ENCODE measurements at regions not wholly inside any gene's neighbourhood (a gene's known extent, or its start where the extent isn't known, plus 50 kb on each side); places are given as distances from the start of the nearest gene placed in this dataset.

- H3K36me3 Mint-ChIP-seq (ENCODE audit: low read depth, unreplicated experiment) = no peaks in the 10 kb centered on the region
- no peak overlapping the region for H3K4me3 Mint-ChIP-seq (ENCODE audit: unreplicated experiment)
- H3K9me3 Mint-ChIP-seq (ENCODE audit: unreplicated experiment) = no peaks in the 10 kb centered on the region
- H3K27me3 Mint-ChIP-seq (ENCODE audit: unreplicated experiment) = peaks cover 4% of the 10 kb centered on the region
- no peak for DNase-seq (ENCODE audit: low spot score)
- no peak for TF ChIP-seq CTCF (IDR thresholded peaks at IDR 0.05; ENCODE audit: unreplicated experiment)
- H3K27ac Mint-ChIP-seq (ENCODE audit: unreplicated experiment) = no peak overlapping the region
- no peaks in the 10 kb centered on the region for H3K4me1 Mint-ChIP-seq (ENCODE audit: unreplicated experiment)
Measured at GRCh38 chr10:36283827-36284226, 641.7 kb upstream of the FZD8 start.

- Mint-ChIP-seq H3K4me1 (ENCODE audit: unreplicated experiment) (no peaks in the 10 kb centered on the region), H3K4me3 (ENCODE audit: unreplicated experiment) (no peak overlapping the region), H3K27ac (ENCODE audit: unreplicated experiment) (no peak overlapping the region), H3K9me3 (ENCODE audit: unreplicated experiment) (no peaks in the 10 kb centered on the region), H3K36me3 (ENCODE audit: low read depth, unreplicated experiment) (no peaks in the 10 kb centered on the region), H3K27me3 (ENCODE audit: unreplicated experiment) (peaks cover 3% of the 10 kb centered on the region)
- DNase-seq (ENCODE audit: low spot score) = no peak
- no peak for TF ChIP-seq CTCF (IDR thresholded peaks at IDR 0.05; ENCODE audit: unreplicated experiment)
Measured at GRCh38 chr10:36281831-36282331, 639.8 kb upstream of the FZD8 start.

GRCh38 chr10:36280890-36281499, 638.9 kb upstream of the FZD8 start:
- no peak for DNase-seq (ENCODE audit: low spot score)
- H3K27ac Mint-ChIP-seq (ENCODE audit: unreplicated experiment) = no peak overlapping the region
- H3K36me3 Mint-ChIP-seq (ENCODE audit: low read depth, unreplicated experiment) = no peaks in the 10 kb centered on the region
- no peak overlapping the region for H3K4me3 Mint-ChIP-seq (ENCODE audit: unreplicated experiment)
- H3K9me3 Mint-ChIP-seq (ENCODE audit: unreplicated experiment) = no peaks in the 10 kb centered on the region
- peaks cover 4% of the 10 kb centered on the region for H3K27me3 Mint-ChIP-seq (ENCODE audit: unreplicated experiment)
- no peaks in the 10 kb centered on the region for H3K4me1 Mint-ChIP-seq (ENCODE audit: unreplicated experiment)
- TF ChIP-seq CTCF (IDR thresholded peaks at IDR 0.05; ENCODE audit: unreplicated experiment) = no peak

GRCh38 chr10:36280321-36280741, 638.2 kb upstream of the FZD8 start:
- H3K9me3 Mint-ChIP-seq (ENCODE audit: unreplicated experiment) = no peaks in the 10 kb centered on the region
- TF ChIP-seq CTCF (IDR thresholded peaks at IDR 0.05; ENCODE audit: unreplicated experiment) = no peak
- no peaks in the 10 kb centered on the region for H3K36me3 Mint-ChIP-seq (ENCODE audit: low read depth, unreplicated experiment)
- peaks cover 5% of the 10 kb centered on the region for H3K27me3 Mint-ChIP-seq (ENCODE audit: unreplicated experiment)
- no peak overlapping the region for H3K27ac Mint-ChIP-seq (ENCODE audit: unreplicated experiment)
- no peaks in the 10 kb centered on the region for H3K4me1 Mint-ChIP-seq (ENCODE audit: unreplicated experiment)
- no peak overlapping the region for H3K4me3 Mint-ChIP-seq (ENCODE audit: unreplicated experiment)
- DNase-seq (ENCODE audit: low spot score) = no peak

- H3K27me3 Mint-ChIP-seq (ENCODE audit: unreplicated experiment) = peaks cover 5% of the 10 kb centered on the region
Measured at GRCh38 chr10:36278176-36278575, 636.1 kb upstream of the FZD8 start.

More at GRCh38 chr10:36278176-36278575, 636.1 kb upstream of the FZD8 start:
- Mint-ChIP-seq H3K4me3 (ENCODE audit: unreplicated experiment) (no peak overlapping the region), H3K4me1 (ENCODE audit: unreplicated experiment) (no peaks in the 10 kb centered on the region), H3K27ac (ENCODE audit: unreplicated experiment) (no peak overlapping the region), H3K36me3 (ENCODE audit: low read depth, unreplicated experiment) (no peaks in the 10 kb centered on the region), H3K9me3 (ENCODE audit: unreplicated experiment) (no peaks in the 10 kb centered on the region)
- no peak for TF ChIP-seq CTCF (IDR thresholded peaks at IDR 0.05; ENCODE audit: unreplicated experiment)
- DNase-seq (ENCODE audit: low spot score) = no peak

All from endothelial cell (in vitro differentiated cells).